HFF-Myc (cell line): ENCODE measurements at regions not wholly inside any gene's neighbourhood (a gene's known extent, or its start where the extent isn't known, plus 50 kb on each side); places are given as distances from the start of the nearest gene placed in this dataset.

Source experiments
- DNase-seq: peaks from one replicate; pipeline ENCODE4 v3.0.0-alpha.2; 2011; ENCODE audit warnings: low read depth; ENCODE audit errors: extremely low read depth
- H3K4me3 ChIP-seq: replicated peaks from 2 replicates; pipeline ENCODE4 v1.5.1; 2011; ENCODE audit warnings: low read depth, mild to moderate bottlenecking, control low read depth, low read length
- TF ChIP-seq, protein P1 (sequence below): IDR thresholded peaks from 2 replicates; pipeline ENCODE4 v1.5.1; 2012; ENCODE audit warnings: mild to moderate bottlenecking, low read depth, low read length, control low read depth; ENCODE audit errors: missing control alignments

DNA sequence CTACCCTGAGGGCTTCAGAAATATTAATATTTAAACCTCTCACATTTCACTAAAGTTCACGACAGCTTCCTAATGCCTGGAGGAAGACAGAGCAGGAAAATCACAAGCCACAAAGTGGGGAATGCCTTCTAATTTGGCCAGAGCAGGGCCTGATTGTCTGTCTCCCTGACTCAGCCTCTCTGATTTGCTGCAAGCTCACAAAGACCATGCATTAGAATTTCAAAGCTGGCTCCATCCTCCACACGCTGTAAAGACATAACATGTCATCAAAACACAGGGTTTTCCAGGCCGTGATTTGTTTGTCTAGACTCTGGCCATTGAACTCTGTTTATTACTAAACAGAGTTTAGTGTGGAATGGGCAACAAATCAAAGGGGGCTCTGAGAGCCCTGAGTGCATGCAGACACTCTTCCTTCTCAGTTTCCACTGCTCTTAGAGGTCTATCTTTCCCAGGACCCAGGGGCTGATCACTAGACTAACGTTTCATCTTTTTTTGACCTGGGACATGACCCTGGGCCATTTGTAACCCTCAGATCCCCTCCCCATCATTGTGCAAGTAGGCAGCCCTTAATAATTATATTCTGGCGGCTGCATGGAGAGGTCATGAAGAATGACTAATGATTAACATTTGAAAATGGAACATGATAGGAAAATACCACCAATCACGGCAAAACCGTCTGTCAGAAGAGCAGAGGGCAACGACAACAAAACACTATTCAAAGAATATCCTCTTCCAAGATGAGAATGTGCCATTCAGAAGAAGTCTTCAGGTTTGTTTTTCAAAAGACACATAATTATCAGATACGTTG lies 140.2 kb downstream of the ENC1 start:
- TF ChIP-seq, protein P1, sequence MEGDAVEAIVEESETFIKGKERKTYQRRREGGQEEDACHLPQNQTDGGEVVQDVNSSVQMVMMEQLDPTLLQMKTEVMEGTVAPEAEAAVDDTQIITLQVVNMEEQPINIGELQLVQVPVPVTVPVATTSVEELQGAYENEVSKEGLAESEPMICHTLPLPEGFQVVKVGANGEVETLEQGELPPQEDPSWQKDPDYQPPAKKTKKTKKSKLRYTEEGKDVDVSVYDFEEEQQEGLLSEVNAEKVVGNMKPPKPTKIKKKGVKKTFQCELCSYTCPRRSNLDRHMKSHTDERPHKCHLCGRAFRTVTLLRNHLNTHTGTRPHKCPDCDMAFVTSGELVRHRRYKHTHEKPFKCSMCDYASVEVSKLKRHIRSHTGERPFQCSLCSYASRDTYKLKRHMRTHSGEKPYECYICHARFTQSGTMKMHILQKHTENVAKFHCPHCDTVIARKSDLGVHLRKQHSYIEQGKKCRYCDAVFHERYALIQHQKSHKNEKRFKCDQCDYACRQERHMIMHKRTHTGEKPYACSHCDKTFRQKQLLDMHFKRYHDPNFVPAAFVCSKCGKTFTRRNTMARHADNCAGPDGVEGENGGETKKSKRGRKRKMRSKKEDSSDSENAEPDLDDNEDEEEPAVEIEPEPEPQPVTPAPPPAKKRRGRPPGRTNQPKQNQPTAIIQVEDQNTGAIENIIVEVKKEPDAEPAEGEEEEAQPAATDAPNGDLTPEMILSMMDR = no peak
- DNase-seq = no peak
- no peak overlapping the region for H3K4me3 ChIP-seq

DNA sequence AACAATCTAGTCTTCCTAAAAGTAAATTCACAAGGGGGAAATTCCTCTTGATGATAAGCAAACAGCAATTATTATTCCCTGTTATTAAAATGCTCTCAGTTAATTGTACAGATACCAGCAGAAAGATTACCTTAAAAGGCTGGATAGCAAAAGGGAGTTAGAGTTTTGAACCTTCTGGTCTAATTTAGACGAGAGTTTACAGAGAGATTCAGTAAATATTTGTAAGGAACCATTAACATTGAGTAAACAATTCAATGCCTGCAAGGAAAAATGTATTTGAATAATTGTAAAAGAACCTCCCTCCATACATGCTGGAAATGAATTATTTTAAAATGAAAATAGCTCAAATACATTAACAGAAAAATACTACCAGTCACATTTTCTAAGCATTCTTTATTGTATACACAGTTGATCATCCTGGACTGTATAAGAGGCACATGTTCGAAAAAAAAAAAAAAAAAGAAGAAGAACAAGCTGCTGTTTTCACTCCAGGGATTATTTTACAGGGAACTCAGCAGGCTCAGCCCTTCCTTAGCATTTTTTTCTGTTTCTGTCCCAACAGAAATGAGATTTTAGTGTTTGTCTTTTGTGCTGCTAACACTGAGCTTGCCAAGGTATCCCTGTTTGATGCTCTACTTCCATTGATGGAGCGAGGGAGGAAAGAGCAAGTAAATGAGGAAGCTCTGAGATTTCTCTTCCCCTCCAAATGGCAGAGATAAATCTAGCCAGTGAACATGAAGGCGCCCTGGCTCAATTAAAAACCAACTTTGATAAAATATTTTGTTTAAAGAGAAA lies 141.1 kb downstream of the ENC1 start:
- TF ChIP-seq, protein P1 = no peak
- DNase-seq = no peak
- no peak overlapping the region for H3K4me3 ChIP-seq

- H3K4me3 ChIP-seq = no peak overlapping the region
- TF ChIP-seq, protein P1 = no peak
- no peak for DNase-seq
These were observed 142.8 kb downstream of the ENC1 start for GRCh38 chr5:74497706-74498105.

GRCh38 chr5:74493411-74493810 lies 147.1 kb downstream of the ENC1 start:
- no peak for DNase-seq
- TF ChIP-seq, protein P1 = no peak

DNA sequence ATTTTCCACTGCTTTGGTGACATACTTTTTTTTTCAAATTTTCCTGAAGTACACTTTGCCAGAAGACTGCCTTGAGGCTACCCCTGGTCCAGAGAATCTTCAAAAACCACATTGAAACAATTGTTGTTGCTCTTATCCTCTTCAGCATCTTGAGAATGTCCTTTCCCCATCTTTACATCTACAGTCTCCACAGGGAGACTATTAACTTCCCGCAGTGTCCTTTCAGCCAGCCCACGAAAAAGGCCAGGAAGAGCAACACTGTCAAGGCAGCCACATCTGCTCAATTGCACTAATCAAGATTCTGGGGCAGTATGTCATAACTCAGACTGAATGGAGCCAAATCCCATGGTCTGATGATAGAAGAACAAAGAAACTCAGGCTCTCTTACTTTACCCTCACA lies 148.3 kb downstream of the ENC1 start:
- no peak overlapping the region for H3K4me3 ChIP-seq
- no peak for DNase-seq
- TF ChIP-seq, protein P1 = no peak

More at GRCh38 chr5:74493411-74493810, 147.1 kb downstream of the ENC1 start:
- H3K4me3 ChIP-seq = no peak overlapping the region

- no peak for DNase-seq
- TF ChIP-seq, protein P1 = no peak
- H3K4me3 ChIP-seq = no peak overlapping the region
These were observed 148.9 kb downstream of the ENC1 start for GRCh38 chr5:74491586-74491985.
